Osteoblast (primary cell): ENCODE measurements at regions not wholly inside any gene's neighbourhood (a gene's known extent, or its start where the extent isn't known, plus 50 kb on each side); places are given as distances from the start of the nearest gene placed in this dataset.

ENCODE experiments used
- DNase-seq: peaks from one replicate; pipeline ENCODE4 v3.0.0; 2011; ENCODE audit warnings: low spot score, mixed read lengths; ENCODE audit not compliant: insufficient read length; ENCODE audit errors: missing footprints
- H2AFZ ChIP-seq: 2 replicates; pipeline ENCODE4 v1.6.0; 2011; ENCODE audit warnings: mild to moderate bottlenecking, low read length
- H3K27ac ChIP-seq: 2 replicates; pipeline ENCODE4 v1.5.1; 2011; ENCODE audit warnings: mild to moderate bottlenecking, low read depth, low read length, moderate library complexity
- H3K27me3 ChIP-seq: 2 replicates; pipeline ENCODE4 v1.6.0; 2012; ENCODE audit warnings: mild to moderate bottlenecking, control low read depth, inconsistent platforms, low read length, moderate library complexity; ENCODE audit not compliant: insufficient read depth
- H3K36me3 ChIP-seq: 2 replicates; pipeline ENCODE4 v1.5.1; 2011; ENCODE audit warnings: mild to moderate bottlenecking, low read length, control low read depth, moderate library complexity; ENCODE audit not compliant: insufficient read depth
- H3K4me1 ChIP-seq: 2 replicates; pipeline ENCODE4 v1.5.1; 2011; ENCODE audit warnings: mild to moderate bottlenecking, low read length, control low read depth, moderate library complexity; ENCODE audit not compliant: insufficient read depth
- H3K4me2 ChIP-seq: 2 replicates; pipeline ENCODE4 v1.6.0; 2011; ENCODE audit warnings: mild to moderate bottlenecking, low read length; ENCODE audit not compliant: insufficient read depth
- H3K4me3 ChIP-seq: fragments of 200-600 bp; sonication (generic); 3 replicates; pipeline ENCODE4 v1.5.1; 2012; ENCODE audit warnings: mild to moderate bottlenecking, low read length, inconsistent platforms; ENCODE audit not compliant: insufficient read depth
- H3K79me2 ChIP-seq: 2 replicates; pipeline ENCODE4 v1.6.0; 2012; ENCODE audit warnings: mild to moderate bottlenecking, low read length, control low read depth, inconsistent platforms; ENCODE audit not compliant: insufficient read depth
- H3K9me3 ChIP-seq: 2 replicates; pipeline ENCODE4 v1.5.1; 2011; ENCODE audit warnings: low read depth, low read length, control low read depth
- H4K20me1 ChIP-seq: 2 replicates; pipeline ENCODE4 v1.6.0; 2012; ENCODE audit warnings: mild to moderate bottlenecking, low read length, control low read depth; ENCODE audit not compliant: insufficient read depth
- CTCF ChIP-seq: IDR thresholded peaks from 2 replicates; pipeline ENCODE4 v1.5.1; 2011; ENCODE audit warnings: mild to moderate bottlenecking, low read depth, low read length, moderate library complexity; ENCODE audit errors: extremely low read depth

- Histone ChIP-seq H3K27ac (no peak overlapping the region), H3K4me1 (no peaks in the 10 kb centered on the region), H3K27me3 (no peaks in the 10 kb centered on the region), H3K36me3 (no peaks in the 10 kb centered on the region), H4K20me1 (no peaks in the 10 kb centered on the region), H2AFZ (no peak overlapping the region), H3K4me3 (no peak overlapping the region), H3K4me2 (no peak overlapping the region), H3K9me3 (no peaks in the 10 kb centered on the region), H3K79me2 (no peaks in the 10 kb centered on the region)
- no peak for DNase-seq
- TF ChIP-seq CTCF, result no peak
Measured at GRCh38 chr16:76612497-76612896, 335.3 kb downstream of the CNTNAP4 start.

- Histone ChIP-seq H3K4me1 (no peaks in the 10 kb centered on the region), H2AFZ (no peak overlapping the region), H3K9me3 (no peaks in the 10 kb centered on the region), H3K27me3 (no peaks in the 10 kb centered on the region), H3K79me2 (no peaks in the 10 kb centered on the region), H3K36me3 (no peaks in the 10 kb centered on the region), H3K4me2 (no peak overlapping the region), H3K27ac (no peak overlapping the region), H3K4me3 (no peak overlapping the region), H4K20me1 (no peaks in the 10 kb centered on the region)
- TF ChIP-seq CTCF, result no peak
- DNase-seq, result no peak
Measured at GRCh38 chr16:76614269-76614668, 337.1 kb downstream of the CNTNAP4 start.

GRCh38 chr16:76622876-76623275, 345.7 kb downstream of the CNTNAP4 start:
- Histone ChIP-seq H3K4me1 (no peaks in the 10 kb centered on the region), H2AFZ (no peak overlapping the region), H3K9me3 (no peaks in the 10 kb centered on the region), H3K27me3 (no peaks in the 10 kb centered on the region), H3K79me2 (no peaks in the 10 kb centered on the region), H4K20me1 (no peaks in the 10 kb centered on the region), H3K4me2 (no peak overlapping the region), H3K4me3 (no peak overlapping the region), H3K27ac (no peak overlapping the region), H3K36me3 (no peaks in the 10 kb centered on the region)
- DNase-seq, result no peak
- no peak for TF ChIP-seq CTCF

GRCh38 chr16:76634847-76635697, 357.9 kb downstream of the CNTNAP4 start:
- no peak overlapping the region for H3K4me3 ChIP-seq
- no peak for TF ChIP-seq CTCF
- no peak for DNase-seq

More at GRCh38 chr16:76634847-76635697, 357.9 kb downstream of the CNTNAP4 start:
- Histone ChIP-seq H3K4me1 (no peaks in the 10 kb centered on the region), H3K79me2 (no peaks in the 10 kb centered on the region), H3K9me3 (peaks cover 7% of the 10 kb centered on the region), H3K36me3 (no peaks in the 10 kb centered on the region), H3K27me3 (no peaks in the 10 kb centered on the region), H3K4me2 (no peak overlapping the region), H4K20me1 (no peaks in the 10 kb centered on the region), H3K27ac (no peak overlapping the region), H2AFZ (no peak overlapping the region)
